Skeletal muscle satellite cell (primary cell): ENCODE measurements at regions not wholly inside any gene's neighbourhood (a gene's known extent, or its start where the extent isn't known, plus 50 kb on each side); places are given as distances from the start of the nearest gene placed in this dataset.

Source experiments
- H3K27me3 ChIP-seq: 2 replicates; pipeline ENCODE4 v1.7.0; 2013; ENCODE audit warnings: low read length; ENCODE audit not compliant: control insufficient read depth, insufficient read depth
- H3K36me3 ChIP-seq: 2 replicates; pipeline ENCODE4 v1.7.0; 2013; ENCODE audit warnings: mild to moderate bottlenecking, control low read depth, low read length; ENCODE audit not compliant: insufficient read depth
- H3K4me1 ChIP-seq: 2 replicates; pipeline ENCODE4 v1.7.0; 2013; ENCODE audit warnings: low read length; ENCODE audit not compliant: control insufficient read depth, insufficient read depth
- H3K4me2 ChIP-seq: 2 replicates; pipeline ENCODE4 v1.7.0; 2013; ENCODE audit warnings: mild to moderate bottlenecking, low read length
- H3K4me3 ChIP-seq: 2 replicates; pipeline ENCODE4 v1.7.0; 2013; ENCODE audit warnings: low read length
- H3K9ac ChIP-seq: 2 replicates; pipeline ENCODE4 v1.7.0; 2013; ENCODE audit warnings: mild to moderate bottlenecking, low read depth, low read length, moderate library complexity
- H3K9me3 ChIP-seq: replicated peaks from 2 replicates; pipeline ENCODE4 v1.7.0; 2013; ENCODE audit warnings: mild to moderate bottlenecking, control low read depth, low read length

- no peak overlapping the region for H3K9ac ChIP-seq
- H3K4me2 ChIP-seq, result no peak overlapping the region
- H3K4me3 ChIP-seq, result no peak overlapping the region
- H3K27me3 ChIP-seq, result no peaks in the 10 kb centered on the region
- H3K4me1 ChIP-seq, result no peaks in the 10 kb centered on the region
- H3K36me3 ChIP-seq, result no peaks in the 10 kb centered on the region
- peaks cover 6% of the 10 kb centered on the region for H3K9me3 ChIP-seq
These were observed 611.9 kb downstream of the TFAP2B start for GRCh38 chr6:51430589-51430988.

GRCh38 chr6:51432481-51432880, 613.8 kb downstream of the TFAP2B start:
- Histone ChIP-seq H3K4me3 (no peak overlapping the region), H3K9ac (no peak overlapping the region), H3K27me3 (no peaks in the 10 kb centered on the region), H3K36me3 (no peaks in the 10 kb centered on the region), H3K9me3 (peaks cover 6% of the 10 kb centered on the region), H3K4me1 (no peaks in the 10 kb centered on the region), H3K4me2 (no peak overlapping the region)

GRCh38 chr6:51450248-51450957, 631.7 kb downstream of the TFAP2B start:
- Histone ChIP-seq H3K4me1 (no peaks in the 10 kb centered on the region), H3K27me3 (no peaks in the 10 kb centered on the region), H3K4me3 (no peak overlapping the region), H3K9me3 (peaks cover 4% of the 10 kb centered on the region), H3K4me2 (no peak overlapping the region), H3K9ac (no peak overlapping the region), H3K36me3 (no peaks in the 10 kb centered on the region)

GRCh38 chr6:51450958-51451357, 632.3 kb downstream of the TFAP2B start:
- H3K9ac ChIP-seq, result no peak overlapping the region
- no peak overlapping the region for H3K4me3 ChIP-seq
- peaks cover 5% of the 10 kb centered on the region for H3K9me3 ChIP-seq
- H3K4me2 ChIP-seq, result no peak overlapping the region
- no peaks in the 10 kb centered on the region for H3K27me3 ChIP-seq
- no peaks in the 10 kb centered on the region for H3K36me3 ChIP-seq
- no peaks in the 10 kb centered on the region for H3K4me1 ChIP-seq

- Histone ChIP-seq H3K9ac (no peak overlapping the region), H3K4me3 (no peak overlapping the region)
These were observed 631.1 kb downstream of the PKHD1 start for GRCh38 chr6:51456282-51456681.

GRCh38 chr6:51459958-51460357, 627.5 kb downstream of the PKHD1 start:
- H3K36me3 ChIP-seq, result no peaks in the 10 kb centered on the region
- peaks cover 3% of the 10 kb centered on the region for H3K9me3 ChIP-seq
- H3K4me1 ChIP-seq, result no peaks in the 10 kb centered on the region

More at GRCh38 chr6:51456282-51456681, 631.1 kb downstream of the PKHD1 start:
- Histone ChIP-seq H3K4me1 (no peaks in the 10 kb centered on the region), H3K27me3 (no peaks in the 10 kb centered on the region), H3K4me2 (no peak overlapping the region), H3K36me3 (no peaks in the 10 kb centered on the region), H3K9me3 (peaks cover 3% of the 10 kb centered on the region)

GRCh38 chr6:51462896-51463295, 624.5 kb downstream of the PKHD1 start:
- no peak overlapping the region for H3K4me2 ChIP-seq
- no peak overlapping the region for H3K4me3 ChIP-seq
- no peaks in the 10 kb centered on the region for H3K27me3 ChIP-seq

More at GRCh38 chr6:51459958-51460357, 627.5 kb downstream of the PKHD1 start:
- H3K27me3 ChIP-seq, result no peaks in the 10 kb centered on the region
- H3K9ac ChIP-seq, result no peak overlapping the region
- no peak overlapping the region for H3K4me2 ChIP-seq
- no peak overlapping the region for H3K4me3 ChIP-seq

GRCh38 chr6:51463321-51463720, 624.1 kb downstream of the PKHD1 start:
- Histone ChIP-seq H3K4me2 (no peak overlapping the region), H3K9ac (no peak overlapping the region), H3K4me3 (no peak overlapping the region), H3K4me1 (no peaks in the 10 kb centered on the region), H3K9me3 (no peaks in the 10 kb centered on the region), H3K36me3 (no peaks in the 10 kb centered on the region), H3K27me3 (no peaks in the 10 kb centered on the region)

More at GRCh38 chr6:51462896-51463295, 624.5 kb downstream of the PKHD1 start:
- Histone ChIP-seq H3K4me1 (no peaks in the 10 kb centered on the region), H3K36me3 (no peaks in the 10 kb centered on the region), H3K9ac (no peak overlapping the region), H3K9me3 (no peaks in the 10 kb centered on the region)

GRCh38 chr6:51464956-51465355, 622.5 kb downstream of the PKHD1 start:
- no peaks in the 10 kb centered on the region for H3K9me3 ChIP-seq
- H3K9ac ChIP-seq, result no peak overlapping the region

GRCh38 chr6:51466427-51466826, 621.0 kb downstream of the PKHD1 start:
- no peaks in the 10 kb centered on the region for H3K9me3 ChIP-seq
- H3K36me3 ChIP-seq, result no peaks in the 10 kb centered on the region
- no peak overlapping the region for H3K4me2 ChIP-seq
- no peak overlapping the region for H3K4me3 ChIP-seq
- H3K27me3 ChIP-seq, result no peaks in the 10 kb centered on the region
- H3K9ac ChIP-seq, result no peak overlapping the region
- H3K4me1 ChIP-seq, result no peaks in the 10 kb centered on the region

More at GRCh38 chr6:51464956-51465355, 622.5 kb downstream of the PKHD1 start:
- Histone ChIP-seq H3K4me2 (no peak overlapping the region), H3K4me1 (no peaks in the 10 kb centered on the region), H3K4me3 (no peak overlapping the region), H3K36me3 (no peaks in the 10 kb centered on the region), H3K27me3 (no peaks in the 10 kb centered on the region)

GRCh38 chr6:51467231-51467952, 620.0 kb downstream of the PKHD1 start:
- Histone ChIP-seq H3K4me3 (no peak overlapping the region), H3K9me3 (no peaks in the 10 kb centered on the region), H3K27me3 (no peaks in the 10 kb centered on the region), H3K36me3 (no peaks in the 10 kb centered on the region), H3K9ac (no peak overlapping the region), H3K4me2 (no peak overlapping the region), H3K4me1 (no peaks in the 10 kb centered on the region)

GRCh38 chr6:51468704-51469103, 618.7 kb downstream of the PKHD1 start:
- Histone ChIP-seq H3K9me3 (no peaks in the 10 kb centered on the region), H3K27me3 (no peaks in the 10 kb centered on the region), H3K4me2 (no peak overlapping the region), H3K36me3 (no peaks in the 10 kb centered on the region), H3K9ac (no peak overlapping the region), H3K4me3 (no peak overlapping the region), H3K4me1 (no peaks in the 10 kb centered on the region)
